H1 (cell line): ENCODE measurements at regions not wholly inside any gene's neighbourhood (a gene's known extent, or its start where the extent isn't known, plus 50 kb on each side); places are given as distances from the start of the nearest gene placed in this dataset.

Experiments used
- CHD7 ChIP-seq: fragments of 300-600 bp; sonication (generic); IDR thresholded peaks from 2 replicates; pipeline ENCODE4 v1.7.1; 2012; ENCODE audit warnings: low read length, moderate library complexity, mild to moderate bottlenecking, inconsistent platforms; ENCODE audit not compliant: insufficient replicate concordance
- EZH2 ChIP-seq: fragments of 200-600 bp; sonication (generic); IDR thresholded peaks from 2 replicates; pipeline ENCODE4 v1.7.1; 2012; ENCODE audit warnings: low read depth, mild to moderate bottlenecking, moderate library complexity, low read length, inconsistent platforms; ENCODE audit not compliant: severe bottlenecking
- FOSL1 ChIP-seq: IDR thresholded peaks from 2 replicates; pipeline ENCODE4 v1.6.1; 2011; ENCODE audit warnings: mild to moderate bottlenecking, low read depth, low read length, moderate library complexity; ENCODE audit not compliant: insufficient read depth
- GTF2F1 ChIP-seq: IDR thresholded peaks from 2 replicates; pipeline ENCODE4 v1.6.1; 2012; ENCODE audit warnings: low read depth, low read length, improper control_type of control experiment, borderline replicate concordance
- SIRT6 ChIP-seq: IDR thresholded peaks from one replicate; pipeline ENCODE4 v1.7.1; 2012; ENCODE audit warnings: low read length, inconsistent platforms
- SP4 ChIP-seq: IDR thresholded peaks from 2 replicates; pipeline ENCODE4 v1.6.1; 2012; ENCODE audit warnings: low read length, inconsistent platforms
- TEAD4 ChIP-seq: IDR thresholded peaks from 2 replicates; pipeline ENCODE4 v1.6.1; 2012; ENCODE audit warnings: low read depth, low read length, inconsistent platforms, mixed read lengths

- TF ChIP-seq CHD7 (no peak), FOSL1 (no peak), SIRT6 (no peak), EZH2 (no peak), TEAD4 (no peak), SP4 (no peak), GTF2F1 (no peak)
Measured at GRCh38 chr14:49017447-49017846, 568.7 kb downstream of the RPS29 start (continued).
